GM12878 (cell line): ENCODE measurements at regions not wholly inside any gene's neighbourhood (a gene's known extent, or its start where the extent isn't known, plus 50 kb on each side); places are given as distances from the start of the nearest gene placed in this dataset.

Experiments used
- ATAC-seq: fragments of 200-7000 bp; cut with Tn5 transposase; 3 replicates; pipeline ENCODE4 v1.9.1; 2020; ENCODE audit warnings: mild to moderate bottlenecking, moderate library complexity
- BruUV-seq: library from RNA; stranded (reverse); fragments of 400-500 nt; replicated peaks from 2 replicates; lab custom pipeline; 2021; lab: Mats Ljungman, UMichigan
- CTCF ChIA-PET: fragments of 300-600 bp; sonication (Branson Sonifier 250); formaldehyde crosslinking; extraction: SDS; loops from one replicate; lab custom pipeline; 2021; ENCODE audit warnings: inconsistent platforms; lab: Yijun Ruan, JAX
- POLR2A ChIA-PET: fragments of 350-600 bp; formaldehyde crosslinking; extraction: SDS; loops from one replicate; lab custom pipeline; 2021; ENCODE audit warnings: inconsistent platforms; lab: Charles Lee
- RAD21 ChIA-PET: fragments of 300-600 bp; sonication (Branson Sonifier 250); formaldehyde crosslinking; loops from one replicate; lab custom pipeline; 2023; ENCODE audit warnings: antibody characterized with exemption; ENCODE audit not compliant: unreplicated experiment; lab: Charles Lee
- SMC1A ChIA-PET: fragments of 300-600 bp; sonication (Branson Sonifier 250); formaldehyde crosslinking; loops from one replicate; lab custom pipeline; 2023; ENCODE audit not compliant: unreplicated experiment, uncharacterized antibody; lab: Charles Lee
- DNase-seq: peaks from one replicate; pipeline ENCODE4 v3.0.0-alpha.2; 2011; ENCODE audit warnings: low read depth, low spot score
- FAIRE-seq: peaks from 3 replicates; lab custom pipeline; 2011; peaks lifted over from hg19 to GRCh38; lab: Jason Lieb, UNC
- H2AFZ ChIP-seq: 2 replicates; pipeline ENCODE4 v1.6.0; 2011; ENCODE audit warnings: low read depth, low read length, control low read depth; ENCODE audit not compliant: control insufficient read depth
- H3K27ac ChIP-seq: 2 replicates; pipeline ENCODE4 v1.5.1; 2011; ENCODE audit warnings: control low read depth; ENCODE audit not compliant: control insufficient read depth, insufficient read depth
- H3K27me3 ChIP-seq, 2 experiments: replicated peaks in 1 of 2; 2 replicates each; pipeline versions ENCODE4 v1.6.0 to v1.6.1; 2011; ENCODE audit warnings: low read length in 1 of 2; ENCODE audit not compliant: control insufficient read depth in 2 of 2, insufficient read depth in 2 of 2
- H3K36me3 ChIP-seq, 2 experiments: 2 replicates each; pipeline ENCODE4 v1.5.1; 2011; ENCODE audit warnings: low read length in 1 of 2; ENCODE audit not compliant: control insufficient read depth in 2 of 2, insufficient read depth in 2 of 2
- H3K4me1 ChIP-seq: 2 replicates; pipeline ENCODE4 v1.6.1; 2011; ENCODE audit warnings: mild to moderate bottlenecking, low read length, moderate library complexity, mixed read lengths; ENCODE audit not compliant: control insufficient read depth, insufficient read depth
- H3K4me2 ChIP-seq: 2 replicates; pipeline ENCODE4 v1.6.0; 2011; ENCODE audit warnings: control low read depth; ENCODE audit not compliant: control insufficient read depth, insufficient read depth
- H3K4me3 ChIP-seq: fragments of 200-600 bp; sonication (generic); 2 replicates; pipeline ENCODE4 v1.5.1; 2016
- H3K79me2 ChIP-seq: 2 replicates; pipeline ENCODE4 v1.6.0; 2011; ENCODE audit warnings: low read length; ENCODE audit not compliant: control insufficient read depth, insufficient read depth
- H3K9ac ChIP-seq: 2 replicates; pipeline ENCODE4 v1.8.0; 2011; ENCODE audit warnings: low read length, control low read depth, mixed read lengths; ENCODE audit not compliant: control insufficient read depth, insufficient read depth
- H3K9me3 ChIP-seq: replicated peaks from 3 replicates; pipeline ENCODE4 v1.5.1; 2011; ENCODE audit warnings: mild to moderate bottlenecking, low read length; ENCODE audit not compliant: control insufficient read depth, insufficient read depth
- H4K20me1 ChIP-seq: 2 replicates; pipeline ENCODE4 v1.6.0; 2011; ENCODE audit not compliant: control insufficient read depth, insufficient read depth
- CREB1 ChIP-seq: IDR thresholded peaks from 2 replicates; pipeline ENCODE4 v1.6.1; 2012; ENCODE audit warnings: low read depth, mild to moderate bottlenecking, inconsistent platforms
- IKZF2 ChIP-seq, 2 experiments: fragments of 450-650 bp; IDR thresholded peaks; 2 replicates each; pipeline ENCODE4 v1.6.1; 2017; ENCODE audit warnings: mild to moderate bottlenecking in 2 of 2, moderate library complexity in 2 of 2
- MXI1 ChIP-seq: fragments of 150-350 bp; IDR thresholded peaks from 2 replicates; pipeline ENCODE4 v1.6.1; 2011; ENCODE audit warnings: low read depth, mild to moderate bottlenecking, inconsistent platforms, low read length, improper control_type of control experiment
- SMAD1 ChIP-seq: fragments of 450-650 bp; IDR thresholded peaks from 2 replicates; pipeline ENCODE4 v1.6.1; 2018; ENCODE audit warnings: mild to moderate bottlenecking, low read depth; ENCODE audit not compliant: partially characterized antibody
- SMC3 ChIP-seq: IDR thresholded peaks from 2 replicates; pipeline ENCODE4 v1.6.1; 2011; ENCODE audit warnings: low read length, improper control_type of control experiment, borderline replicate concordance
- SUZ12 ChIP-seq: fragments of 200-600 bp; sonication (generic); IDR thresholded peaks from one replicate; pipeline ENCODE4 v1.6.1; 2018; ENCODE audit warnings: antibody characterized with exemption, mild to moderate bottlenecking; ENCODE audit not compliant: unreplicated experiment
- ZNF622 ChIP-seq: fragments of 450-650 bp; IDR thresholded peaks from 2 replicates; pipeline ENCODE4 v1.6.1; 2017; ENCODE audit warnings: mild to moderate bottlenecking, inconsistent platforms
- WGBS: methylation state at CpG from one replicate; pipeline ENCODE4 v1.1.6; 2016; ENCODE audit warnings: low lambda C conversion rate; ENCODE audit not compliant: insufficient replicate concordance, insufficient coverage; ENCODE audit errors: missing lambda C conversion rate; 5-methylcytosine and 5-hydroxymethylcytosine counted together
- in situ Hi-C: fragments of 300-500 bp; cut with MboI; formaldehyde crosslinking; loops from 9 replicates; pipeline ENCODE4 v1.14.3; 2018; ENCODE audit warnings: mixed read lengths
- intact Hi-C: fragments of 100-400 bp; cut with micrococcal nuclease; formaldehyde crosslinking; loops from one replicate; pipeline ENCODE4 v1.14.2; 2022; ENCODE audit not compliant: unreplicated experiment
- TF ChIP-seq, protein P1 (sequence below): fragments of 450-650 bp; IDR thresholded peaks from 2 replicates; pipeline ENCODE4 v1.6.1; 2017; ENCODE audit warnings: mild to moderate bottlenecking, moderate library complexity

- TF ChIP-seq, protein P1, sequence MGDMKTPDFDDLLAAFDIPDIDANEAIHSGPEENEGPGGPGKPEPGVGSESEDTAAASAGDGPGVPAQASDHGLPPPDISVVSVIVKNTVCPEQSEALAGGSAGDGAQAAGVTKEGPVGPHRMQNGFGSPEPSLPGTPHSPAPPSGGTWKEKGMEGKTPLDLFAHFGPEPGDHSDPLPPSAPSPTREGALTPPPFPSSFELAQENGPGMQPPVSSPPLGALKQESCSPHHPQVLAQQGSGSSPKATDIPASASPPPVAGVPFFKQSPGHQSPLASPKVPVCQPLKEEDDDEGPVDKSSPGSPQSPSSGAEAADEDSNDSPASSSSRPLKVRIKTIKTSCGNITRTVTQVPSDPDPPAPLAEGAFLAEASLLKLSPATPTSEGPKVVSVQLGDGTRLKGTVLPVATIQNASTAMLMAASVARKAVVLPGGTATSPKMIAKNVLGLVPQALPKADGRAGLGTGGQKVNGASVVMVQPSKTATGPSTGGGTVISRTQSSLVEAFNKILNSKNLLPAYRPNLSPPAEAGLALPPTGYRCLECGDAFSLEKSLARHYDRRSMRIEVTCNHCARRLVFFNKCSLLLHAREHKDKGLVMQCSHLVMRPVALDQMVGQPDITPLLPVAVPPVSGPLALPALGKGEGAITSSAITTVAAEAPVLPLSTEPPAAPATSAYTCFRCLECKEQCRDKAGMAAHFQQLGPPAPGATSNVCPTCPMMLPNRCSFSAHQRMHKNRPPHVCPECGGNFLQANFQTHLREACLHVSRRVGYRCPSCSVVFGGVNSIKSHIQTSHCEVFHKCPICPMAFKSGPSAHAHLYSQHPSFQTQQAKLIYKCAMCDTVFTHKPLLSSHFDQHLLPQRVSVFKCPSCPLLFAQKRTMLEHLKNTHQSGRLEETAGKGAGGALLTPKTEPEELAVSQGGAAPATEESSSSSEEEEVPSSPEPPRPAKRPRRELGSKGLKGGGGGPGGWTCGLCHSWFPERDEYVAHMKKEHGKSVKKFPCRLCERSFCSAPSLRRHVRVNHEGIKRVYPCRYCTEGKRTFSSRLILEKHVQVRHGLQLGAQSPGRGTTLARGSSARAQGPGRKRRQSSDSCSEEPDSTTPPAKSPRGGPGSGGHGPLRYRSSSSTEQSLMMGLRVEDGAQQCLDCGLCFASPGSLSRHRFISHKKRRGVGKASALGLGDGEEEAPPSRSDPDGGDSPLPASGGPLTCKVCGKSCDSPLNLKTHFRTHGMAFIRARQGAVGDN: no peak
- TF ChIP-seq IKZF2 (IDR thresholded peaks at IDR 0.05) (no peak), SMC3 (no peak), CREB1 (no peak), MXI1 (no peak), SMAD1 (no peak), SUZ12 (no peak)
These were observed 395.4 kb upstream of the RGS17 start (continued) for GRCh38 chr6:153526479-153526878.

GRCh38 chr6:153525998-153526397 is 394.9 kb upstream of the RGS17 start:
- H3K36me3 ChIP-seq: no peaks in the 10 kb centered on the region
- TF ChIP-seq ZNF622: no peak
- ChIA-PET CTCF (no interaction called here), POLR2A (no interaction called here), RAD21 (no interaction called here), SMC1A (no interaction called here)
- in situ Hi-C loops: no loop called here
- H3K4me1 ChIP-seq: no peaks in the 10 kb centered on the region
- ATAC-seq: no peak
- intact Hi-C loops: no loop called here
- no peaks in the 10 kb centered on the region for H4K20me1 ChIP-seq
- H3K4me2 ChIP-seq: no peak overlapping the region
- H2AFZ ChIP-seq: no peak overlapping the region
- no peak overlapping the region for H3K27ac ChIP-seq
- DNase-seq: no peak
- no peak for FAIRE-seq
- no peaks in the 10 kb centered on the region for H3K27me3 ChIP-seq
- no TSS peak for BruUV-seq
- H3K9ac ChIP-seq: no peak overlapping the region
- H3K79me2 ChIP-seq: no peaks in the 10 kb centered on the region
- 0% methylated on average over 1 of the region's 1 CpG for WGBS
- no peak overlapping the region for H3K4me3 ChIP-seq
- no peaks in the 10 kb centered on the region for H3K9me3 ChIP-seq
